ENCODE measurements at regions not wholly inside any gene's neighbourhood (a gene's known extent, or its start where the extent isn't known, plus 50 kb on each side); places are given as distances from the start of the nearest gene placed in this dataset.

- H3K9me3 ChIP-seq (ENCODE audit: control insufficient read depth, low read depth, low read length), result no peaks in the 10 kb centered on the region
- H2BK5ac ChIP-seq (ENCODE audit: insufficient read length, low read length), result no peak overlapping the region
- H3K14ac ChIP-seq (ENCODE audit: insufficient read depth, low read length), result no peak overlapping the region
- Mint-ChIP-seq H3K27ac (no peak overlapping the region; a peak in 1 of 7 replicates), H3K4me3 (peak overlapping the region in 1 of 2 experiments; percentile 21; a peak in 1 of 5 replicates), H3K27me3 (ENCODE audit: low read depth) (peaks cover 43% of the 10 kb centered on the region), H3K36me3 (ENCODE audit: insufficient read depth in 1 of 3, low read depth in 3 of 3) (peaks cover 0 to 11% (median 4%) of the 10 kb centered on the region in 3 experiments; a peak in 4 of 7 replicates), H3K4me1 (peaks cover 33 to 34% of the 10 kb centered on the region in 2 experiments), H3K9me3 (peaks cover 7 to 11% of the 10 kb centered on the region in 2 experiments)
- no peak overlapping the region for H3K27ac ChIP-seq (ENCODE audit: insufficient read length, low read depth, low read length)
- H3K4ac ChIP-seq (ENCODE audit: low read depth, low read length), result no peak overlapping the region
- TF ChIP-seq CTCF (conservative IDR thresholded peaks at IDR 0.05), result no peak
- H2BK120ac ChIP-seq (ENCODE audit: low read depth, low read length, poor library complexity, severe bottlenecking), result no peak overlapping the region
- H3K9ac ChIP-seq (ENCODE audit: extremely low read depth, insufficient read length, low read length), result no peak overlapping the region
- WGBS (ENCODE audit: extremely low coverage, insufficient read length, low lambda C conversion rate), result no CpG with 5 or more reads among the region's 7 CpGs
- no peak overlapping the region for H2BK15ac ChIP-seq (ENCODE audit: low read depth, low read length)
- H3K23ac ChIP-seq (ENCODE audit: insufficient read length, low read depth, low read length), result no peak overlapping the region
- H3K23me2 ChIP-seq (ENCODE audit: insufficient read length, low read depth, low read length, poor library complexity, severe bottlenecking), result no peaks in the 10 kb centered on the region
- peaks cover 4% of the 10 kb centered on the region; the same call in 1 of the 2 replicates for H3K4me1 ChIP-seq (ENCODE audit: insufficient read depth, low read length)
- no peak overlapping the region for H2BK12ac ChIP-seq (ENCODE audit: insufficient read length, low read depth, low read length)
- H3T11ph ChIP-seq (ENCODE audit: low read length), result no peak overlapping the region
- no peak overlapping the region for H2AFZ ChIP-seq (ENCODE audit: low read length)
- H2BK20ac ChIP-seq (ENCODE audit: low read depth, low read length, poor library complexity, severe bottlenecking), result no peak overlapping the region
- DNase-seq, result no peak
- H3K79me1 ChIP-seq (ENCODE audit: insufficient read depth, low read depth, low read length, poor library complexity, severe bottlenecking), result no peaks in the 10 kb centered on the region
- H4K8ac ChIP-seq (replicated peaks; ENCODE audit: insufficient read length, low read depth, low read length), result no peak overlapping the region
- H4K20me1 ChIP-seq (ENCODE audit: control insufficient read depth, insufficient read depth, insufficient read length), result no peaks in the 10 kb centered on the region
- H4K5ac ChIP-seq (ENCODE audit: insufficient read length, low read depth, low read length), result no peak overlapping the region
- no peak overlapping the region for H3K4me2 ChIP-seq (ENCODE audit: insufficient read depth, insufficient read length, low read length)
- H3K56ac ChIP-seq (ENCODE audit: insufficient read length, low read depth, low read length), result no peak overlapping the region
- no peak overlapping the region for H2AK5ac ChIP-seq (ENCODE audit: insufficient read length, low read length)
- H3K79me2 ChIP-seq (ENCODE audit: insufficient read depth, low read length), result no peaks in the 10 kb centered on the region
- H4K91ac ChIP-seq (ENCODE audit: insufficient read length, low read depth, low read length), result no peak overlapping the region
- no peak overlapping the region for H3K18ac ChIP-seq (ENCODE audit: insufficient read length, low read depth, low read length)
- no peaks in the 10 kb centered on the region; the same call in 1 of the 2 replicates for H3K27me3 ChIP-seq (ENCODE audit: insufficient read depth, low read length)
Measured at GRCh38 chr13:99119656-99120055, 81.0 kb upstream of the UBAC2 start.
